ENCODE measurements at regions not wholly inside any gene's neighbourhood (a gene's known extent, or its start where the extent isn't known, plus 50 kb on each side); places are given as distances from the start of the nearest gene placed in this dataset.
"Not testable (repeated sequence)": the region's sequence is repeated elsewhere in the genome, so short reads cannot be mapped to it uniquely, and the experiment has no call there.

DNA sequence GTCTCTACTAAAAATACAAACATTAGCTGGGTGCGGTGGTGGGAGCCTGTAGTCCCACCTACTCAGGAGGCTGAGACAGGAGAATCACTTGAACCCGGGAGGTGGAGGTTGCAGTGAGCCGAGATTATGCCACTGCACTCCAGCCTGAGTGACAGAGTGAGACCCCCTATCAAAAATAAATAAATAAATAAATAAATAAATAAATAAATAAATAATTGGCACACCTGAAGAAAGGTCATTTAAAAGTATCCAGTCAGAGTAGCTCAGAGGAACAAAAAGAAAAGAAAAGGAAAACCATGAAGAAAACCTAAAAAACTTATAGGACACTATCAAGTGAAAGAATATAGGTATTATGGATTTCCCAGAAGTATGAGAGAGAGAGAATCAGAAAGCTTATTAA, 330.1 kb upstream of the AR start:
- intact Hi-C loops (cut with DNase I); ATAC-seq (ENCODE audit: poor library complexity); DNase-seq: not testable (repeated sequence)

DNA sequence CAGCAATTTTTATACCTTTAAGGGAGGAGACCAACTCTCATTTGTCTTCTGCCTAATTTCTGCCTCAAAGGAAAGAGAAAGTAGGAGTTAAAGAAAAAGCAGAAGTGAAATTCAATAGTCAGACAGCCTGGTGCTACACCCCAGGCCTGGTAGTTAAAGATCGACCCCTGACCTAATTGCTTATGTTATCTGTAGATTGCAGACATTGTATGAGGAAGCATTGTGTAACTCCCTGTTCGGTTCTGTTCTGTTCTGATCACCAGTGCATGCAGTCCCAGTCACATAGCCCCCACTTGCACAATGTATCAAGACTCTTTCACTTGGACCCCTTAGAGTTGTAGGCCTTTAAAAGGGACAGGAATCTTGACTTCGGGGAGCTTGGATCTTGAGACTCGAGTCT, 335.9 kb upstream of the AR start:
- intact Hi-C loops (cut with DNase I): no loop called here
- DNase-seq: no peak
- no peak for ATAC-seq (ENCODE audit: poor library complexity)

DNA sequence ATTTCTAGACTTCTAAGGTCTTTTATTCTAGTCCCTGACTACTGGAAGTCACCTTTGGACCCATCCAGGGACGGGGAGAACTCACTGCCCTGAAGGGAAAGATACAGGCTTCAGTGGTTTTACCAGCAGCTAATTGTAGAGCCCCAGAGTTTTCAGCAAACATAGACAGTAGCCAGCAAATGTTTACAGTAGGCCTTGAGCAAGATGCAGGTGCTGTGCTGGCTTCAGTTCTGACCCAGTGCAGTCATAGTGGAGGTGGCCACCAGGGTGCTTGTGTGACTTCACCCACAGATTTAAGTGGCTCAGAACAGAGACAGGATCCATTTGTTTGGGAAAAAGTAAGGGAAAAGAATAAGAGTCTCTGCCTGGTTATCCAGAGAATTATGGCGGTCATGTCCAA, 384.4 kb upstream of the AR start:
- DNase-seq (no peak), ATAC-seq (ENCODE audit: poor library complexity) (no peak)
- intact Hi-C loops (cut with DNase I): no loop called here

DNA sequence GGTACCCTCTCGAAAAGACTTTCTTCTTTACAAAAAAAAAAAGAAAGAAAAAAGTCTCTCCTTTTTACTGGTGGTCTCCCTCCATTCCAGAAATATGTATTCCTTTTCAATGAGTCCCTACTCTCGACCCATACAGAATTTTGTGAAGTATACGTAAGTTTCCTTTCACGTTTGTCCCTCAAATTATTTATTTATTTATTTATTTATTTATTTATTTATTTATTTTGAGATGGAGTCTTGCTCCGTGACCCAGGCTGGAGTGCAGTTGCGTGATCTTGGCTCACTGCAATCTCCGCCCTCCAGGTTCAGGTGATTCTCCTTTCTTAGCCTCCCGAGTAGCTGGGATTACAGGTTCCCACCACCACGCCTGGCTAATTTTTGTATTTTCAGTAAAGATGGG, 429.2 kb upstream of the AR start:
- no peak for DNase-seq
- intact Hi-C loops (cut with DNase I): no loop called here
- no peak for ATAC-seq (ENCODE audit: poor library complexity)

DNA sequence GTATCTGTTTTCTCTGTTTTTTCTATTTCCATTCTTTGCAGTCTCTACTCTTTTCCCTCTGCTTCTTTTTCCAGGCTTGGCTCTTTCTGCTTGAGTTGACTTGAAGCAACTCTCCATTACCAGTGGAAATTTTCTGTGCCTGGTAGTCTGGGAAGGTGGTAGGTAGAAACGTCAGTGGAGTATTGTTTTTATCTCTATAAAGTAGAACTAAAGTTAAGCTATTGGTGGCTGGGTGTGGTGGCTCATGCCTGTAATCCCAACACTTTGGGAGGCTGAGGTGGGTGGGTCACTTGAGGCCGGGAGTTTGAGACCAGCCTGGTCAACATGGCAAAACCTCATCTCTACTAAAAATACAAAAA, 438.1 kb upstream of the AR start:
- ATAC-seq (ENCODE audit: poor library complexity): no peak
- DNase-seq: no peak
- intact Hi-C loops (cut with DNase I): no loop called here

DNA sequence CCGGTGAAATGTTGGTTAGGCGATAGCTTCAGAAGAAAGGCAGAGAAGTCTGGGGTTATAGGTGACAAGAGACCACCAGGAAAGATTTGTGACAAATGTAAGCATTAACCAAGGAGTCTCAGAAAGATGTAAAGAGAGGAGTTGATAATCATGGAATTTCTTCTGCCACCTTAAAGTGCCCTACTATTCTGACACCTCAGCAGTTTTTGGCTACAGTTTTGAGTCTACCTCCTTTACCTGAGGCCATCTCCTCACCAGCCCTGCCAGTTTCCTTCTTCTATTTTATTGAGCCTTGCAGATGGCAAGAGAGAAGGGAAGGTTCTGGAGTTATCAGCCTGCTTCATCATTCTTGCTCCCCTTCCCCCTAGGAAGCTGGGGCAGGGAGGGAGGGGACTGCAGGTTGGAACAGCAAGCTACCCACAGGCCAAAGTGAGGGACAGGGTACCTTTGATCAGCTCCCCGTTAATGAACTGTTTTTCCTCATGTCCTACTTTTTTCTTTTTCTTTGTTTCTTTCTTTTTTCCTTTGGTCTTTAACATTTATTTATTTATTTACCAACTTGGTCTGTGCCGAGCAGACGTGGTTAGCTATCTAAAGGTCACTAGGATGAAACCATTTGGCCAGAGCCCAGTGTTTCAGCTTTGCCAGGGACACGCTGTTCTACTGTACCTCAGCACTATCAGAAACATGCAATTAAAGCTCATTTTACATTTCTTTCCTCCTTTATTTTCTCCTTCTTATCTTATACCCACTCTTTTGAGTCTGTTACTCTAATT, 438.7 kb upstream of the AR start:
- DNase-seq: peak; percentile 40
- intact Hi-C loops (cut with DNase I): no loop called here
- peak; percentile 83 for ATAC-seq (ENCODE audit: poor library complexity)

DNA sequence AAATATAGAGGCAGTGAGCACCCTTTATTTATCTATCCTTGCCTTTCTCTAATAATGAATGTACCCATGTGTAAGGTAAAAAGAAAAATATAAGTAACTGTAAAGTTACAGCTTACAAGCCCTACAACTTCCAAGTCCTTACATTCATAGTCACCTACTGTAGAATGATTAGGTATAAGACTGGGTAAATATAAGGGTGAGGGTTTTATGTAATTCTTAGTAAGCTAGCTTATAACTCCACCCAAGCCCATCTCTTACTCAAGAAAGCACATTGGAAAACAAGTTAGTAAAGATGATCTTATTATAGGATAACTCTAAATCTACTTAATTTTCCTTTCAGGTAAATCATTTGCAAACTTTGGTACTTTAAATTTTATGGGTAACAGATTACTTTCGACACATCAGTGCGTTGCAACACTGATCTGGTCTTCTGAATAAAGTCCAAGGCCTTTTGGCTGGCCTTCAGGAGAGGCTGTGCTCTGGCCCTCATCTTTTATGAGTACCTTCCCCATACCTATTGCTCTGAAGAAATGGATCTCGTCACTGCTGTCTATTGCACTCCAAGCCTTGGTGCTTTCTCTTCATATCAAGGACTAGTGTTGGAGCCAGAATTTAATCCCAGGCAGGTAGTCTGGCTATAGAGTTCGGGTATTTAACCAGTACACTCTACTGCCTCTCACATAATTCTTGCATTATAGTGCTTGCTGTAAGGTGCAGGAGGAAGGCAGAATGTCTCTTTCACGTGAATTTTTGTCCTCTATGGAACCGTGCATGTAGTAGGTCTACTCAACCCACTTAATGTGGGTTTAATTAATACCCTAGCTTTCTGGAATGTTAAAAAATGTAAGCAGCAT, 443.6 kb upstream of the AR start:
- DNase-seq (no peak), ATAC-seq (ENCODE audit: poor library complexity) (no peak)
- intact Hi-C loops (cut with DNase I): no loop called here

DNA sequence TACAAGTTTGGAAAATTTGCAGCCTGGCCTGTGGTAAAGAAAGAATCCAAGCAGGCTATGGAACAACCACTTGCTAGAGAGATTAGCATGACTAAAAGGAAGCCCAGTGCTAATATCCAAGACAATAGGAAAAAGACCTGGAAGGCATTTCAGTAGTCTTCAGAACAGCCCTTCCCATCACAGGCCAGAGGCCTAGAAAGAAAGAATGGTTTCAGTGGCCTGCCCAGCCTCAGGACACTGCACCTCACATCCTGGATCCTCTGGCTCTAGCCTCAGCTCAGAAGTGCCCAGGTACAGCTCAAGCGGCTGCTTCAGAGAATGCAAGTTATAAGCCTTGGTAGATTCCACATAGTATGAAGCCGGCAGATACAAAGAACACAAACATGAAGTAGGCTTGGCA, 449.8 kb upstream of the AR start:
- no peak for DNase-seq
- intact Hi-C loops (cut with DNase I): no loop called here
- no peak for ATAC-seq (ENCODE audit: poor library complexity)

DNA sequence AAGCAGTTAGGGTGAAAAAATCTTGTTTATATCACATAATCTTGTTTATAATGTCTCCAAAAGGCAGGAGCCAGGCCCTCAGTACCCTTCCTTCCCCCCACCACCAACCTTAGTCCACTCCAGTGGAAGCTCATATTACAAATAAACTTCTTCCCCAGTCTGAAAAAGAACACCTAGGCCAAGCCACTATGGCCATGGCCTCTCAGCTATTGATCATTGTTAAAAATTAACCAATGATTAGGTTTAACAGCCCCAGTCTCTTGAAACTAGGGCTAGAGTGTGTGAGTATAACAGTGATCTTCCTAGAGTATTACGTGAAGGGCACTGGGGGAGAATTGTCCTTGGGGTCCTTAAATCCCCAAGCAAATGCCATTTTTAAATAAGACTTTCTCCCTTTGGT, 411.9 kb upstream of the EDA2R start:
- no peak for ATAC-seq (ENCODE audit: poor library complexity)
- no peak for DNase-seq
- intact Hi-C loops (cut with DNase I): no loop called here

DNA sequence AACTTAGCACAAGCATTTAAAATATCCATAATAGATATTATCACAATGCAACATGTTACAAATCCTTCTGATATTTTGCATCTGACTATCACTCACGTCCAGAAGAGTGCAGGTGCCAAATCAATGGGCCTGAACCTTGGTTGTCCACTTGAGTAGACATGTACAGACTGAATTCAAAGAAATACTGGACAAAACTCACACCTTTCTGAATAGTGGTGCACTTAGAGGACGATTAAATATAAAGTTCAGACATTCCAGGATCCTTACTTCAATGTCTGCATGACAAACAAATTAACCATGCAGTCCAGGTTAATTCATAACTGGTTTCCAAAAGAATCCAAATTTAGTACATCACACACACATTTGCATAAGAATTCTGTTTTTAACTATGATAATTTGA, 406.0 kb upstream of the EDA2R start:
- ATAC-seq (ENCODE audit: poor library complexity) (no peak), DNase-seq (no peak)
- intact Hi-C loops (cut with DNase I): no loop called here

DNA sequence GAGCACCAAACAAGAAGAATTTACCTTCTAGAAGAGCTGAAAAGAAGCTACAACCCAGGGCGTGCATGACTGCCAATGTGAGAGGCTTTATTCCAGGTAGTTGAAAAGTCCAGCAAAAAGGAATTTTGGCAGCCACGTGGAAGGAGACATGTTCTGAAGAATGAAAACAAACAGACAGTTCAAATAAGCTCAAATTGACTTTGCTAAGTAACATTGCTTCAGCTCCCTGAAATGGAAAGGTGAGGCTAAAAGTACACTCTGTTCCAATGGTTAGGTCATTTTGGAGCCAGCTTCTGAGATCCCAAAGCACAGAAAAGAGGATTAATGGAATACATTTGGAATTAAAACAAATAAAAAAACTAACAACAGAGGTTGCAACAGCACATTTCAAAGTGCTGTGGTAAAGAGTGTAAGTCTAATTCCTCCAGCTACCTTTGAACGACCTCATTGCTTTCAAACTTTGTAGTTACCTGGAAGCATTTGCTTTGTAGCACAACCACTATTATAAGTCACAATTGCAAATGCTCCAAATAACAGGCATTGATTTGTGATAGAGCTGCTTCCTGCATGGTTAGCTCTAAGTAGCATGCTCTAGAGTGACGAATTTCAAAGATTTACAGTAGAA, 405.3 kb upstream of the EDA2R start:
- no peak for ATAC-seq (ENCODE audit: poor library complexity)
- intact Hi-C loops (cut with DNase I): no loop called here
- DNase-seq: no peak

DNA sequence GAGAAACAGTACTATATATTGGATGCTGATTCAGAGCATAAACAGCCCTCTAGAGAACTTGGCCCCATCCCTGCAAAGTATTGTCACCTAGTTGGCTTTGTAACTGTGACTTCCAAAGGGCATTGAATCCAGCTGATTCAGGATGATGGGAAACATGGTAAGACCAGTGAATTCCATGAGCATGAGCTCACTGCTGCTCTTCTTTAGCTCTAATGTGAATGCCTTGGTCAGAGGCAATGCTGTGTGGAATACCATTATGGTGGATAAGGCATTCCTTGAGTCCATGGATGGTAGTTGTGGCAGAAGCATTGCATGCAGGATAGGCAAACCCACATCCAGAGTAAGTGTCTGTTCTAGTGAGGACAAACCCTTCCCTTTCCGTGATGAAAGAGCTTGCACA, 365.6 kb upstream of the EDA2R start:
- DNase-seq (no peak), ATAC-seq (ENCODE audit: poor library complexity) (no peak)
- intact Hi-C loops (cut with DNase I): no loop called here

DNA sequence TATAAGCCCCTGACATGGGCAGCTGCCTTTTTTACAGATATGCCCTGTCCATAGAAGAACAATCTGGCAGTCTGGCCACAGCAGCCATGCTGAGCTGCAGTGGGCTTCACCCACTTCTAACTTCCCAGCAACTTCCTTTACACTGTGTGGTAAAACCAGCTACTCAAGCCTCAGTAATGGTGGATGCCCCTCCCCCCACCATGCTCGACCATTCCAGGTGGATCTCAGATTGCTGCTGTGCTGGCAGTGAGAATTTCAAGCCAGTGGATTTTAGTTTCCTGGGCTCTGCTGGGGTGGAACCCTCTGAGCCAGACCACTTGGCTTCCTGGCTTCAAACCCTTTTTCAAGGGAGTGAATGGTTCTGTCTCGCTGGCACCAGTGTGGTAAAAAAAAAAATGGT, 355.9 kb upstream of the EDA2R start:
- ATAC-seq (ENCODE audit: poor library complexity): no peak
- intact Hi-C loops (cut with DNase I): no loop called here
- no peak for DNase-seq

DNA sequence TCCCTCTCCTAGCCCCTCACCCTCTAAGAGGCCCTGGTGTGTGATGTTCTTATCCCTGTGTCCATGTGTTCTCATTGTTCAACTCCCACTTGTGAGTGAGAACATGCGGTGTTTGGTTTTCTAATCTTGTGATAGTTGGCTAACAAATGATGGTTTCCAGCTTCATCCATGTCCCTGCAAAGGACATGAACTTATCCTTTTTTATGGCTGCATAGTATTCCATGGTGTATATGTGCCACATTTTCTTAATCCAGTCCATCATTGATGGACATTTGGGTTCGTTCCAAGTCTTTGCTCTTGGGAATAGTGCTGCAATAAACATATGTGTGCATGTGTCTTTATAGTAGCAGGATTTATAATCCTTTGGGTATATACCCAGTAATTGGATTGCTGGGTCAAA, 353.2 kb upstream of the EDA2R start:
- intact Hi-C loops (cut with DNase I); DNase-seq; ATAC-seq (ENCODE audit: poor library complexity): not testable (repeated sequence)

DNA sequence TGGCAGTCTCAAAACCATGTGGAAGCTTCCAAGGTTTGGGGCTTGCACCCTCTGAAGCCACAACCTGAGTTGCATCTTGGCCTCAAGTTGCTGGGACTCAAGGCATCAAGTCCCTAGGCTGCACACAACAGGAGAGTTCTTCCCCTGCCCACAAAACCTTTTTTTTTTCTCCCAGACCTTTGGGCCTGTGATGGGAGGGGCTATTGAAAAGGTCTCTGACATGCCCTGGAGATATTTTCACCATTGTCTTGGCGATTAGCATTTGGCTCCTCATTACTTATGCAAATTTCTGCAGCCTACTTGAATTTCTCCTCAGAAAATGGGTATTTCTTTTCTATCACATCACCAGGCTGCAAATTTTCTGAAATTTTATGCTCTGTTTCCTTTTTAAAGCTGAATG, 349.5 kb upstream of the EDA2R start:
- DNase-seq (no peak), ATAC-seq (ENCODE audit: poor library complexity) (no peak)
- intact Hi-C loops (cut with DNase I): no loop called here

DNA sequence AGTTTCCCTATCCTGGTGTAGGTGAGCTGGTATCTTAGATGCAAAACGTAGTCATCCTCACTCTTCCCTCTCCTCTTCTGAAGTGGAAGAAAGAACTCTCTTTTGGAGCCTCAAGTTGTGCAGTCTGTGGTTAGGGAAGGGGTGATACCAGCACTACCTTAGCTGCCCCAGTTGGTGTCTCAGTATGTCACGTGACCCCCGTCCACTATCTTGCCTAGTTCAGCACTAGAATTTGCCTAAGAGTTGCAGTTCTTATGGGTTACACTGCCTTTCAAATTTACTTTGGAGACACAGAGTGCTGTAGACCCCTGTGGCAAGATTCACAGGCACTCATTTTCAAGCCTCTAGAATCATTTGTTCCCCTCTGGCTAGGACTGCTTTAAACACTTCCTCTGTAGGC, 322.8 kb upstream of the EDA2R start:
- no peak for ATAC-seq (ENCODE audit: poor library complexity)
- intact Hi-C loops (cut with DNase I): no loop called here
- DNase-seq: no peak

DNA sequence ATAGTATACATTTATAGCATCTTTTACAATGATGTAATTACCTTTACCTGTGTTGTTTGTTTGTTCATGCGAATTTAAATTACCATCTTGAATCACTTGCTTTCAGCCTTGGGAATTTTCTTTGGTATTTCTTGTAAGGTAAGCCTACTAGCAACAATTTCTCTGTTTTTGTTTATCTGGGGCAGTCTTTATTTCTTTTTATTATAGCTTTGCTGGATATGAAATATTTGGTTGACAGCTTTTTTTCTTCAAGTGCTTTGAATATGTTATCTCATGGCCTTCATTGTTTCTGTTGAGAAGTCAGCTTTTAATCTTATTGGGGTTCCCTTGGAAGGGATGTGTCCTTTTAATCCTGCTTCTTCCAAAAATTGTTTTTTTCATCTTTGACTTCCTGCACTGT, 292.8 kb upstream of the EDA2R start:
- no peak for DNase-seq

DNA sequence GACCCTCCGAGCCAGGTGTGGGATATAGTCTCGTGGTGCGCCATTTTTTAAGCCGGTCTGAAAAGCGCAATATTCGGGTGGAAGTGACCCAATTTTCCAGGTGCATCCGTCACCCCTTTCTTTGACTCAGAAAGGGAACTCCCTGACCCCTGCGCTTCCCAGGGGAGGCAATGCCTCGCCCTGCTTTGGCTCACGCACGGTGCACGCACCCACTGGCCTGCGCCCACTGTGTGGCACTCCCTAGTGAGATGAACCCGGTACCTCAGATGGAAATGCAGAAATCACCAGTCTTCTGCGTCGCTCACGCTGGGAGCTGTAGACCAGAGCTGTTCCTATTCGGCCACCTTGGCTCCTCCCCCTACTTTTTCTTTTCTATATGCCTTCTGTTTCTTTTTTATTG, 291.6 kb upstream of the EDA2R start:
- intact Hi-C loops (cut with DNase I); ATAC-seq (ENCODE audit: poor library complexity); DNase-seq: not testable (repeated sequence)

More for the DNA sequence above, 292.8 kb upstream of the EDA2R start:
- intact Hi-C loops (cut with DNase I): no loop called here
- ATAC-seq (ENCODE audit: poor library complexity): no peak

DNA sequence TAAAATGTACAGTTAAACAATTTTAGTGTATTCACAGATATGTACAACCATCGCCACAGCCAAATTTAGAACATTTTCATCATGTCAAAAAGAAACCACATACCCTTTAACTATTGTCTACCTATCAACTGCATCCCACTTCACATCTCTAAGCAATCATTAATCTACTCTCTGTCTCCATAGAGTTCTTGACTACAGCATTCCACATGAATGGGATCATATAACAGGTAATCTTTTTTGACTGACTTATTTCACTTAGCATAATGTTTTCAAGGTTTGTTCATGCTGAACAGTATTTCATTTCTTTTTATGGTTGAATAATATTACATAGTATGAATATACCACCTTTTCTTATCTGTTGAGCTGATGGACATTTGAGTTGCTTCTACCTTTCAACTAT, 281.4 kb upstream of the EDA2R start:
- no peak for DNase-seq
- intact Hi-C loops (cut with DNase I): no loop called here
- ATAC-seq (ENCODE audit: poor library complexity): no peak

DNA sequence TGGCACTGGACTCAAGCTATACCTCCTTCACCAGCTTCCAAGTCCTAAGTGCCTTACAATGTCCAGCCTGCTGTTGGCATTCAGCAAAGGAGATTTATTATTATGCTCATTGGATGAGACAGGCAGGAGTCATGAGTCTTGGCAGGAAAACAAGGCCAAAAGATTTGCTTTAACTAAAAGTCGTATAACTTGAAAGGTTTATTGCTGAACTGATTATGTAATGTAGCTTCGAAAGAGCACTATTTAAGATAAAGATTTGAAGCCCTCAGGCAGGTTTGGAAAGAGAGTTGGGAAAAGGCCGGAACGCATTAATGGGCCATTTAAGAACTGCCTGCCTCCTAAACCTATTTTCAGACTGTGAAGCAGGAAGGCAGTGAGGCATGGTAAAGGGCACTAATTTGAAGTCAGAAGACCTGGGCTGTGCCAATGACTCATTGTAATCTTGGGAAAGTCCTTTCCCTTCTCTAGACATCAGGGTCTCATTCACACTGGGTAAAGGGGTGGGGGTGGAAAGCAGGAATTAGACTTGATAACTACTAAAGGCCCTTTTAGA, 280.5 kb upstream of the EDA2R start:
- intact Hi-C loops (cut with DNase I): no loop called here

More for the DNA sequence above, 280.5 kb upstream of the EDA2R start:
- DNase-seq (no peak), ATAC-seq (ENCODE audit: poor library complexity) (no peak)

Measured in Right ventricle myocardium superior (tissue), 1 donor.